ENCODE measurements at regions not wholly inside any gene's neighbourhood (a gene's known extent, or its start where the extent isn't known, plus 50 kb on each side); places are given as distances from the start of the nearest gene placed in this dataset.

- no peak for TF ChIP-seq YY1 (IDR thresholded peaks at IDR 0.05; ENCODE audit: low read depth)
- no peak for TF ChIP-seq EP300 (IDR thresholded peaks at IDR 0.05; ENCODE audit: borderline replicate concordance)
- no peak for TF ChIP-seq REST (IDR thresholded peaks at IDR 0.05; ENCODE audit: low read depth)
- TF ChIP-seq RAD21 (IDR thresholded peaks at IDR 0.05; ENCODE audit: low read depth) = no peak
- no peak for TF ChIP-seq TAF1 (IDR thresholded peaks at IDR 0.05; ENCODE audit: low read depth)
- no peak for TF ChIP-seq NFIC (IDR thresholded peaks at IDR 0.05)
- TF ChIP-seq, protein P1, sequence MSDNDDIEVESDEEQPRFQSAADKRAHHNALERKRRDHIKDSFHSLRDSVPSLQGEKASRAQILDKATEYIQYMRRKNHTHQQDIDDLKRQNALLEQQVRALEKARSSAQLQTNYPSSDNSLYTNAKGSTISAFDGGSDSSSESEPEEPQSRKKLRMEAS (IDR thresholded peaks at IDR 0.05) = no peak
- TF ChIP-seq USF1 (IDR thresholded peaks at IDR 0.05) = no peak
- TF ChIP-seq ZBTB7A (IDR thresholded peaks at IDR 0.05; ENCODE audit: low read depth) = no peak
- no peak for TF ChIP-seq TEAD4 (IDR thresholded peaks at IDR 0.05)
- no peak for TF ChIP-seq CREB1 (IDR thresholded peaks at IDR 0.05; ENCODE audit: low read depth)
- TF ChIP-seq TCF12 (IDR thresholded peaks at IDR 0.05; ENCODE audit: low read depth) = no peak
- no peak for TF ChIP-seq CEBPB (IDR thresholded peaks at IDR 0.05)
Observed at GRCh38 chr12:16094437-16094836, 183.0 kb downstream of the SLC15A5 start.

Data from Ishikawa (cell line).